Stimulated activated CD4-positive, alpha-beta T cell treated with anti-CD3 and anti-CD28 coated beads, TNF-alpha, amount 100 ng/mL, for 24 hours (primary cell): ENCODE measurements at regions not wholly inside any gene's neighbourhood (a gene's known extent, or its start where the extent isn't known, plus 50 kb on each side); places are given as distances from the start of the nearest gene placed in this dataset.
"Not testable (repeated sequence)": the region's sequence is repeated elsewhere in the genome, so short reads cannot be mapped to it uniquely, and the experiment has no call there.

Source experiments
- DNase-seq, 3 experiments: peaks; one replicate each; pipeline ENCODE4 v3.0.0-alpha.2; 2020; ENCODE audit warnings: low read depth in 3 of 3

GRCh38 chr21:43287795-43288755, 119.3 kb downstream of the CRYAA start:
- no peak for DNase-seq

GRCh38 chr21:43287111-43287760, 118.4 kb downstream of the CRYAA start:
- no peak for DNase-seq

GRCh38 chr21:43286196-43286595, 117.4 kb downstream of the CRYAA start:
- no peak for DNase-seq

GRCh38 chr21:43284700-43285099, 115.9 kb downstream of the CRYAA start:
- no peak for DNase-seq

GRCh38 chr21:43284238-43284637, 115.4 kb downstream of the CRYAA start:
- no peak for DNase-seq

- DNase-seq = not testable (repeated sequence)
Observed at GRCh38 chr21:43283925-43284221, 115.1 kb downstream of the CRYAA start.

GRCh38 chr21:43283136-43283924, 114.5 kb downstream of the CRYAA start:
- no peak for DNase-seq

- no peak for DNase-seq
Observed at GRCh38 chr21:43282358-43283120, 113.7 kb downstream of the CRYAA start.

GRCh38 chr21:43281661-43282357, 113.0 kb downstream of the CRYAA start:
- no peak for DNase-seq

- no peak for DNase-seq
Observed at GRCh38 chr21:43280949-43281633, 112.3 kb downstream of the CRYAA start.

- DNase-seq = no peak
Observed at GRCh38 chr21:43279578-43279894, 110.7 kb downstream of the CRYAA start.

GRCh38 chr21:43278766-43279577, 110.2 kb downstream of the CRYAA start:
- no peak for DNase-seq

- no peak for DNase-seq
Observed at GRCh38 chr21:43278359-43278758, 109.6 kb downstream of the CRYAA start.

- no peak for DNase-seq
Observed at GRCh38 chr21:43277481-43278351, 108.9 kb downstream of the CRYAA start.

GRCh38 chr21:43276811-43277210, 108.0 kb downstream of the CRYAA start:
- no peak for DNase-seq

GRCh38 chr21:43275421-43276211, 106.8 kb downstream of the CRYAA start:
- no peak for DNase-seq

GRCh38 chr21:43274946-43275310, 106.1 kb downstream of the CRYAA start:
- no peak for DNase-seq
